ENCODE measurements at regions not wholly inside any gene's neighbourhood (a gene's known extent, or its start where the extent isn't known, plus 50 kb on each side); places are given as distances from the start of the nearest gene placed in this dataset.

GRCh38 chr15:87632364-87632763 is 624.2 kb downstream of the NTRK3 start:
- FAIRE-seq, result no peak
- CTCF ChIA-PET, result interaction anchor here (1.0 kb wide), 1 partner anchor 8 kb away, joined by 3 read pairs; no protein-coding TSS in a partner anchor
- Histone ChIP-seq H3K4me2 (no peak overlapping the region), H3K4me1 (no peaks in the 10 kb centered on the region), H3K9me3 (no peaks in the 10 kb centered on the region), H3K27ac (no peak overlapping the region), H3K4me3 (no peak overlapping the region)
- ATAC-seq, result no peak
- no peak for DNase-seq (ENCODE audit: low read depth in 1 of 2, low spot score in 1 of 2)
- POLR2A ChIA-PET, result no interaction called here
- TF ChIP-seq, protein P1, sequence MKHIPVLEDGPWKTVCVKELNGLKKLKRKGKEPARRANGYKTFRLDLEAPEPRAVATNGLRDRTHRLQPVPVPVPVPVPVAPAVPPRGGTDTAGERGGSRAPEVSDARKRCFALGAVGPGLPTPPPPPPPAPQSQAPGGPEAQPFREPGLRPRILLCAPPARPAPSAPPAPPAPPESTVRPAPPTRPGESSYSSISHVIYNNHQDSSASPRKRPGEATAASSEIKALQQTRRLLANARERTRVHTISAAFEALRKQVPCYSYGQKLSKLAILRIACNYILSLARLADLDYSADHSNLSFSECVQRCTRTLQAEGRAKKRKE (CRISPR knock-in tag; IDR thresholded peaks at IDR 0.05; ENCODE audit: low read depth), result no peak
- TF ChIP-seq ZNF302 (CRISPR knock-in tag; IDR thresholded peaks at IDR 0.05) (no peak), FOSL2 (IDR thresholded peaks at IDR 0.05) (no peak), FOSL2 (CRISPR knock-in tag; IDR thresholded peaks at IDR 0.05) (no peak), SREBF2 (IDR thresholded peaks at IDR 0.05) (no peak)

DNA sequence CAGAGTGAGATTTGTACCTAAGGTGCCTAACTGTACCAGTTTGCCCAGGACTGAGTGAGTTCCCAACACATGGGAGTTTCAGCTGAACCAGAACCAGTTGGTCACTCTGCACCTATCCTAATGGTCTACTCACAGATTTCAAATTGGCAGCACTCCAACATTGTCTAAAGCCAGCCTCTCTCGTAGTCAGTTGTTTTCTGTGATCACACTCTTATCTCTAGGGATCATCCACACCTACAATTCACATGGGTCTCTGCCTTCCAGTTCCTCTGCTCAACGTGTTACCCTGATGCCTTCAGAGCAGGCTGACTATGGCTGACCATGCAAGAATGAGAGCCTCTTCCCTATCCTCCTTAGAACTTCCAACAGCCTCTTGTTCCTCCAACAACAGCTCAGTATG is 624.8 kb downstream of the NTRK3 start:
- ChIA-PET CTCF (interaction anchor here (0.6 kb wide), 1 partner anchor 36 kb away, joined by 4 read pairs; no protein-coding TSS in a partner anchor), POLR2A (no interaction called here)
- WGBS (ENCODE audit: missing lambda C conversion rate), result 2% methylated on average over 2 of the region's 2 CpGs
- DNase-seq (ENCODE audit: low read depth in 1 of 2, low spot score in 1 of 2) (no peak), FAIRE-seq (no peak), ATAC-seq (no peak)
- Histone ChIP-seq H3K4me2 (no peak overlapping the region), H3K27ac (no peak overlapping the region), H3K4me3 (no peak overlapping the region), H3K9me3 (no peaks in the 10 kb centered on the region), H3K4me1 (no peaks in the 10 kb centered on the region)
- TF ChIP-seq, protein P2, sequence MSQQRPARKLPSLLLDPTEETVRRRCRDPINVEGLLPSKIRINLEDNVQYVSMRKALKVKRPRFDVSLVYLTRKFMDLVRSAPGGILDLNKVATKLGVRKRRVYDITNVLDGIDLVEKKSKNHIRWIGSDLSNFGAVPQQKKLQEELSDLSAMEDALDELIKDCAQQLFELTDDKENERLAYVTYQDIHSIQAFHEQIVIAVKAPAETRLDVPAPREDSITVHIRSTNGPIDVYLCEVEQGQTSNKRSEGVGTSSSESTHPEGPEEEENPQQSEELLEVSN (IDR thresholded peaks at IDR 0.05; ENCODE audit: borderline replicate concordance, low read depth), result no peak

GRCh38 chr15:87631093-87631492 is 625.4 kb downstream of the NTRK3 start:
- TF ChIP-seq RAD21 (conservative IDR thresholded peaks at IDR 0.05 in 1 of 2, IDR thresholded peaks at IDR 0.05 in 1 of 2) (no peak), MAFK (IDR thresholded peaks at IDR 0.05; ENCODE audit: partially characterized antibody) (peak; percentile 41)
- Histone ChIP-seq H3K4me3 (no peak overlapping the region), H3K4me1 (no peaks in the 10 kb centered on the region), H3K9me3 (no peaks in the 10 kb centered on the region), H3K4me2 (no peak overlapping the region), H3K27ac (no peak overlapping the region)
- POLR2A ChIA-PET, result no interaction called here
- WGBS (ENCODE audit: missing lambda C conversion rate), result 12% methylated on average over 1 of the region's 1 CpG
- no peak for FAIRE-seq
- DNase-seq (ENCODE audit: low read depth in 1 of 2, low spot score in 1 of 2), result no peak
- CTCF ChIA-PET, result interaction anchor here (0.6 to 1.5 kb wide), 2 partner anchors 8 to 35 kb away, joined by 3 to 4 read pairs; no protein-coding TSS in a partner anchor
- no peak for ATAC-seq

- Histone ChIP-seq H3K27ac (no peak overlapping the region), H3K4me3 (no peak overlapping the region), H3K4me1 (no peaks in the 10 kb centered on the region), H3K4me2 (no peak overlapping the region), H3K9me3 (no peaks in the 10 kb centered on the region)
- 46% methylated on average over 3 of the region's 3 CpGs for WGBS (ENCODE audit: missing lambda C conversion rate)
- ChIA-PET POLR2A (no interaction called here), CTCF (no interaction called here)
- TF ChIP-seq JUNB (IDR thresholded peaks at IDR 0.05), result no peak
- no peak for TF ChIP-seq CHD2 (IDR thresholded peaks at IDR 0.05; ENCODE audit: low read length, partially characterized antibody)
- no peak for TF ChIP-seq PHF8 (IDR thresholded peaks at IDR 0.05; ENCODE audit: borderline replicate concordance, low read depth)
- TF ChIP-seq HEYL (CRISPR knock-in tag; IDR thresholded peaks at IDR 0.05), result no peak
- FAIRE-seq (no peak), ATAC-seq (no peak), DNase-seq (ENCODE audit: low read depth in 1 of 2, low spot score in 1 of 2) (no peak)
Observed at GRCh38 chr15:87628311-87628710, 628.2 kb downstream of the NTRK3 start.

DNA sequence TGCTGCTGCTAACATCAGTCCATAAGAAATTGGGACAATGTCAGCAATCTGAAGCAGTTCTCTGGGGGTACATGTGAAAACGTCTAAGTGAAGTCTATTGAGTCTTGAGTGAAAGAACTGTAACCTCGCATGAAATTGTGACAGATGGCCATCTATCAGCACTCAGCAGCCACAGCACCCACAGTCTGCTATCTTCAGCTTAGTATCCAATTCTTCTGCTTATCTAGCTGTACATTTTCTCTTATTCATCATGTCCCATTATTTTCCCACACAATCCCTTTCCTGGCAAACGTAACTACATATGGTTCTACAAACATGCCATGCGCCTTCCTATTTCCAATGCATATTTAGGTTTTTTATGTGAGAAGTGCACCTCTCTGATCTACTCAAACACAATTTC is 629.7 kb downstream of the NTRK3 start:
- WGBS (ENCODE audit: missing lambda C conversion rate), result 42% methylated on average over 4 of the region's 4 CpGs
- no peaks in the 10 kb centered on the region for H3K9me3 ChIP-seq
- ATAC-seq, result no peak
- H3K4me2 ChIP-seq, result no peak overlapping the region
- H3K27ac ChIP-seq, result no peak overlapping the region
- DNase-seq (ENCODE audit: low read depth in 1 of 2, low spot score in 1 of 2), result no peak
- POLR2A ChIA-PET, result no interaction called here
- TF ChIP-seq ZC3H11A (IDR thresholded peaks at IDR 0.05) (no peak), GATA3 (IDR thresholded peaks at IDR 0.05; ENCODE audit: borderline replicate concordance) (no peak), PHF8 (IDR thresholded peaks at IDR 0.05; ENCODE audit: borderline replicate concordance, low read depth) (no peak), ELK1 (IDR thresholded peaks at IDR 0.05; ENCODE audit: low read depth, low read length) (no peak), FOXS1 (CRISPR knock-in tag; IDR thresholded peaks at IDR 0.05) (no peak), HEYL (CRISPR knock-in tag; IDR thresholded peaks at IDR 0.05) (no peak), BCL3 (IDR thresholded peaks at IDR 0.05) (no peak), HOXB5 (CRISPR knock-in tag; IDR thresholded peaks at IDR 0.05) (no peak), MAFK (IDR thresholded peaks at IDR 0.05; ENCODE audit: partially characterized antibody) (no peak)
- TF ChIP-seq, protein P3, sequence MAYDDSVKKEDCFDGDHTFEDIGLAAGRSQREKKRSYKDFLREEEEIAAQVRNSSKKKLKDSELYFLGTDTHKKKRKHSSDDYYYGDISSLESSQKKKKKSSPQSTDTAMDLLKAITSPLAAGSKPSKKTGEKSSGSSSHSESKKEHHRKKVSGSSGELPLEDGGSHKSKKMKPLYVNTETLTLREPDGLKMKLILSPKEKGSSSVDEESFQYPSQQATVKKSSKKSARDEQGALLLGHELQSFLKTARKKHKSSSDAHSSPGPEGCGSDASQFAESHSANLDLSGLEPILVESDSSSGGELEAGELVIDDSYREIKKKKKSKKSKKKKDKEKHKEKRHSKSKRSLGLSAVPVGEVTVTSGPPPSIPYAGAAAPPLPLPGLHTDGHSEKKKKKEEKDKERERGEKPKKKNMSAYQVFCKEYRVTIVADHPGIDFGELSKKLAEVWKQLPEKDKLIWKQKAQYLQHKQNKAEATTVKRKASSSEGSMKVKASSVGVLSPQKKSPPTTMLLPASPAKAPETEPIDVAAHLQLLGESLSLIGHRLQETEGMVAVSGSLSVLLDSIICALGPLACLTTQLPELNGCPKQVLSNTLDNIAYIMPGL (CRISPR knock-in tag; IDR thresholded peaks at IDR 0.05; ENCODE audit: borderline replicate concordance), result no peak
- CTCF ChIA-PET, result interaction anchor here (1.0 kb wide), 1 partner anchor 22 kb away, joined by 3 read pairs; no protein-coding TSS in a partner anchor
- no peak overlapping the region for H3K4me3 ChIP-seq
- H3K4me1 ChIP-seq, result no peaks in the 10 kb centered on the region
- no peak for FAIRE-seq
